Body of pancreas (tissue), 4 donors: ENCODE measurements at regions not wholly inside any gene's neighbourhood (a gene's known extent, or its start where the extent isn't known, plus 50 kb on each side); places are given as distances from the start of the nearest gene placed in this dataset.

ENCODE experiments used
- ATAC-seq: fragments of 150-250 bp; one replicate; pipeline ENCODE4 v1.9.1; 2016
- DNase-seq, 4 donors: peaks; one replicate each; pipeline ENCODE4 v3.0.0-alpha.2; 2019
- H3K27ac ChIP-seq, 4 donors: fragments of 200-600 bp; sonication (generic); 1 replicate in 3 of 4; 2 replicates in 1 of 4; pipeline versions ENCODE4 v1.5.1 to v1.6.1; 2016 to 2019; ENCODE audit warnings: mild to moderate bottlenecking in 1 of 4, mixed read lengths in 1 of 4, moderate library complexity in 1 of 4
- H3K27me3 ChIP-seq, 2 donors: fragments of 200-600 bp; sonication (generic); one replicate each; pipeline ENCODE4 v1.6.0; 2016; ENCODE audit warnings: mild to moderate bottlenecking in 1 of 2
- H3K36me3 ChIP-seq, 2 donors: fragments of 200-600 bp; sonication (generic); replicated peaks in 1 of 2; 2 replicates each; pipeline ENCODE4 v1.5.1; 2016; ENCODE audit warnings: low read depth in 2 of 2; ENCODE audit not compliant: insufficient read depth in 1 of 2
- H3K4me1 ChIP-seq: fragments of 200-600 bp; sonication (generic); one replicate; pipeline ENCODE4 v1.6.0; 2016
- H3K4me3 ChIP-seq, 2 donors: fragments of 200-600 bp; sonication (generic); 1 replicate in 1 of 2; 2 replicates in 1 of 2; pipeline ENCODE4 v1.5.1; 2016 to 2019
- H3K9me3 ChIP-seq, 3 donors: fragments of 200-600 bp; sonication (generic); 1 replicate in 2 of 3; 2 replicates in 1 of 3; pipeline ENCODE4 v1.5.1; 2016
- CTCF ChIP-seq, 7 experiments: fragments of 450-650 bp in 4 of 7; fragments of 200-600 bp in 3 of 7; sonication (generic) in 3 of 7; IDR thresholded peaks; one replicate each; pipeline ENCODE4 v1.5.1; 2016 to 2019; ENCODE audit warnings: antibody characterized with exemption in 7 of 7
- POLR2A ChIP-seq, 3 donors: fragments of 450-650 bp; IDR thresholded peaks; one replicate each; pipeline ENCODE4 v1.6.1; 2016; ENCODE audit warnings: antibody characterized with exemption in 3 of 3, mild to moderate bottlenecking in 2 of 3
- WGBS, 2 donors: methylation state at CpG; one replicate each; pipeline ENCODE4 v1.1.5; 2017; 5-methylcytosine and 5-hydroxymethylcytosine counted together
- intact Hi-C: fragments of 100-400 bp; cut with DNase I; formaldehyde crosslinking; loops from one replicate; pipeline ENCODE4 v1.15.1; 2023

GRCh38 chr18:79606621-79607331, 72.8 kb upstream of the CTDP1 start:
- intact Hi-C loops: no loop called here
- no peaks in the 10 kb centered on the region for H3K36me3 ChIP-seq
- H3K4me3 ChIP-seq: no peak overlapping the region
- 67 to 68% methylated on average over 16 to 29 of the region's 31 CpGs for WGBS, 2 donors
- no peaks in the 10 kb centered on the region for H3K9me3 ChIP-seq
- no peaks in the 10 kb centered on the region for H3K4me1 ChIP-seq
- H3K27ac ChIP-seq: no peak overlapping the region
- no peaks in the 10 kb centered on the region for H3K27me3 ChIP-seq
- no peak for TF ChIP-seq CTCF (IDR thresholded peaks at IDR 0.05)
- no peak for TF ChIP-seq POLR2A (IDR thresholded peaks at IDR 0.05)
- no peak for DNase-seq
- no peak for ATAC-seq

- no peak for ATAC-seq
- no peaks in the 10 kb centered on the region for H3K27me3 ChIP-seq
- H3K27ac ChIP-seq: no peak overlapping the region
- no peak overlapping the region for H3K4me3 ChIP-seq
- H3K9me3 ChIP-seq: no peaks in the 10 kb centered on the region
- WGBS, 2 donors: 75 to 88% methylated on average over 12 to 18 of the region's 25 CpGs
- TF ChIP-seq CTCF (IDR thresholded peaks at IDR 0.05): no peak
- no peak for TF ChIP-seq POLR2A (IDR thresholded peaks at IDR 0.05)
- DNase-seq: no peak
- no peaks in the 10 kb centered on the region for H3K36me3 ChIP-seq
- intact Hi-C loops: no loop called here
- no peaks in the 10 kb centered on the region for H3K4me1 ChIP-seq
Observed at GRCh38 chr18:79607361-79607952, 72.1 kb upstream of the CTDP1 start.

- H3K4me1 ChIP-seq: no peaks in the 10 kb centered on the region
- H3K9me3 ChIP-seq: no peaks in the 10 kb centered on the region
- WGBS, 2 donors: 49 to 57% methylated on average over 9 of the region's 9 CpGs
- H3K4me3 ChIP-seq: no peak overlapping the region
- intact Hi-C loops: no loop called here
- TF ChIP-seq CTCF (IDR thresholded peaks at IDR 0.05) (no peak), POLR2A (IDR thresholded peaks at IDR 0.05) (no peak)
- no peak overlapping the region for H3K27ac ChIP-seq
- DNase-seq: peak in 1 of 4 donors; percentile 1
- ATAC-seq: no peak
- no peaks in the 10 kb centered on the region for H3K36me3 ChIP-seq
- H3K27me3 ChIP-seq: no peaks in the 10 kb centered on the region
Observed at GRCh38 chr18:79608069-79608468, 71.5 kb upstream of the CTDP1 start.

- WGBS, 2 donors: 48 to 52% methylated on average over 17 to 18 of the region's 18 CpGs
- no peaks in the 10 kb centered on the region for H3K27me3 ChIP-seq
Observed at GRCh38 chr18:79608535-79608934, 71.1 kb upstream of the CTDP1 start.

More at GRCh38 chr18:79608535-79608934, 71.1 kb upstream of the CTDP1 start:
- DNase-seq: peak in 1 of 4 donors; percentile 7
- no peaks in the 10 kb centered on the region for H3K4me1 ChIP-seq
- no peak for TF ChIP-seq CTCF (IDR thresholded peaks at IDR 0.05)
- no peak for TF ChIP-seq POLR2A (IDR thresholded peaks at IDR 0.05)
- no peak overlapping the region for H3K4me3 ChIP-seq
- H3K9me3 ChIP-seq: no peaks in the 10 kb centered on the region
- H3K27ac ChIP-seq: no peak overlapping the region
- ATAC-seq: no peak
- no peaks in the 10 kb centered on the region for H3K36me3 ChIP-seq
- intact Hi-C loops: no loop called here
